Tibial nerve (tissue), 4 donors: ENCODE measurements at regions not wholly inside any gene's neighbourhood (a gene's known extent, or its start where the extent isn't known, plus 50 kb on each side); places are given as distances from the start of the nearest gene placed in this dataset.

Experiments
- DNase-seq, 2 donors: peaks; one replicate each; pipeline ENCODE4 v3.0.0-alpha.2; 2019; ENCODE audit warnings: low spot score in 2 of 2
- H3K27ac ChIP-seq, 4 donors: fragments of 200-600 bp; sonication (generic) in 3 of 4; one replicate each; pipeline ENCODE4 v1.5.1; 2017 to 2019; ENCODE audit warnings: mild to moderate bottlenecking in 1 of 4
- H3K27me3 ChIP-seq, 2 donors: fragments of 200-600 bp; sonication (generic) in 1 of 2; one replicate each; pipeline versions ENCODE4 v1.5.1 to v1.6.0; 2017 to 2019
- H3K36me3 ChIP-seq, 3 donors: fragments of 200-600 bp; sonication (generic); one replicate each; pipeline ENCODE4 v1.5.1; 2018 to 2019
- H3K4me1 ChIP-seq, 4 donors: fragments of 200-600 bp; sonication (generic) in 3 of 4; one replicate each; pipeline ENCODE4 v1.5.1; 2017 to 2019
- H3K4me3 ChIP-seq, 4 donors: fragments of 200-600 bp; sonication (generic) in 3 of 4; one replicate each; pipeline ENCODE4 v1.5.1; 2017 to 2019; ENCODE audit warnings: mild to moderate bottlenecking in 1 of 4, moderate library complexity in 1 of 4
- H3K9me3 ChIP-seq, 4 donors: fragments of 200-600 bp; sonication (generic) in 3 of 4; one replicate each; pipeline ENCODE4 v1.5.1; 2017 to 2019
- EP300 ChIP-seq, 2 donors: sonication (generic); formaldehyde crosslinking; IDR thresholded peaks; one replicate each; pipeline ENCODE4 v1.6.1; 2017; ENCODE audit warnings: antibody characterized with exemption in 2 of 2, mild to moderate bottlenecking in 1 of 2
- POLR2A ChIP-seq, 2 donors: fragments of 450-650 bp; IDR thresholded peaks; one replicate each; pipeline ENCODE4 v1.6.1; 2017; ENCODE audit warnings: antibody characterized with exemption in 2 of 2, mild to moderate bottlenecking in 2 of 2, moderate library complexity in 2 of 2
- WGBS, 2 donors: methylation state at CpG; one replicate each; pipeline ENCODE4 v1.1.5; 2018; 5-methylcytosine and 5-hydroxymethylcytosine counted together
- TF ChIP-seq, protein P1 (sequence below), 5 experiments: fragments of 200-600 bp in 3 of 5; fragments of 450-650 bp in 2 of 5; sonication (generic) in 3 of 5; IDR thresholded peaks; one replicate each; pipeline ENCODE4 v1.5.1; 2016 to 2019; ENCODE audit warnings: antibody characterized with exemption in 5 of 5, mild to moderate bottlenecking in 3 of 5, moderate library complexity in 2 of 5

DNA sequence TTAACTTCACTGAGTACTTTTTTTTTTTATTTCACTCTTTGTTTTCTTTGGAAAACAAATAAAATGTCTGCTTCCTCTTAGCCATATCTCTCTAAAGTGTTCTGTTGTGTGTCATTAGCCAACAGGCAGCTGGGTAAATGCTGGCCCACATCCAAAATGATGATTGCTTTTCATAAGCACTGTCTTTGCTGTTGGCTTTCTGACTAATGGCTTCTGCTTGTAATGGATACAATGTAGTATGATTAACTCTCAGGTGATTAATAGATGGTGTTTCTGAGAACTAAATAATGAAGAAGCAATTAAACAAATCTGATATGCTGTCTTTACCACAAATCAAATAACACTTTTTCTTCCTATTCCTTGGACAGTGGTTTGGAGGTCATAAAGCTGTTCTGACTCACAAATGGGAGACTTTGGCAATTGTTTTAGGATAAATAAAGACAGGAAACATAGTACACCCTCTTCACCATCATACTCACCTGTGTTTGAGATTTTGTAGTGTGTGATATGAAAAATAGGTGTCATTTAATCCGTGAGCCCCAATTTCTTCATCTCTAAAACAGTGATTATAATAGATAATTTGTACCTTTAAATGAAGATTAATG is 888.4 kb downstream of the TSN start:
- 85 to 87% methylated on average over 1 of the region's 1 CpG for whole genome bisulfite sequencing, 2 donors
- H3K9me3 ChIP-seq: no peaks in the 10 kb centered on the region
- no peak for TF ChIP-seq EP300 (IDR thresholded peaks at IDR 0.05)
- TF ChIP-seq, protein P1, sequence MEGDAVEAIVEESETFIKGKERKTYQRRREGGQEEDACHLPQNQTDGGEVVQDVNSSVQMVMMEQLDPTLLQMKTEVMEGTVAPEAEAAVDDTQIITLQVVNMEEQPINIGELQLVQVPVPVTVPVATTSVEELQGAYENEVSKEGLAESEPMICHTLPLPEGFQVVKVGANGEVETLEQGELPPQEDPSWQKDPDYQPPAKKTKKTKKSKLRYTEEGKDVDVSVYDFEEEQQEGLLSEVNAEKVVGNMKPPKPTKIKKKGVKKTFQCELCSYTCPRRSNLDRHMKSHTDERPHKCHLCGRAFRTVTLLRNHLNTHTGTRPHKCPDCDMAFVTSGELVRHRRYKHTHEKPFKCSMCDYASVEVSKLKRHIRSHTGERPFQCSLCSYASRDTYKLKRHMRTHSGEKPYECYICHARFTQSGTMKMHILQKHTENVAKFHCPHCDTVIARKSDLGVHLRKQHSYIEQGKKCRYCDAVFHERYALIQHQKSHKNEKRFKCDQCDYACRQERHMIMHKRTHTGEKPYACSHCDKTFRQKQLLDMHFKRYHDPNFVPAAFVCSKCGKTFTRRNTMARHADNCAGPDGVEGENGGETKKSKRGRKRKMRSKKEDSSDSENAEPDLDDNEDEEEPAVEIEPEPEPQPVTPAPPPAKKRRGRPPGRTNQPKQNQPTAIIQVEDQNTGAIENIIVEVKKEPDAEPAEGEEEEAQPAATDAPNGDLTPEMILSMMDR (IDR thresholded peaks at IDR 0.05): no peak
- TF ChIP-seq POLR2A (IDR thresholded peaks at IDR 0.05): no peak
- H3K36me3 ChIP-seq: no peaks in the 10 kb centered on the region
- peak overlapping the region in 1 of 4 donors; percentile 0 for H3K27ac ChIP-seq
- H3K27me3 ChIP-seq: no peaks in the 10 kb centered on the region
- no peak overlapping the region for H3K4me3 ChIP-seq
- no peaks in the 10 kb centered on the region for H3K4me1 ChIP-seq
- DNase-seq: no peak

DNA sequence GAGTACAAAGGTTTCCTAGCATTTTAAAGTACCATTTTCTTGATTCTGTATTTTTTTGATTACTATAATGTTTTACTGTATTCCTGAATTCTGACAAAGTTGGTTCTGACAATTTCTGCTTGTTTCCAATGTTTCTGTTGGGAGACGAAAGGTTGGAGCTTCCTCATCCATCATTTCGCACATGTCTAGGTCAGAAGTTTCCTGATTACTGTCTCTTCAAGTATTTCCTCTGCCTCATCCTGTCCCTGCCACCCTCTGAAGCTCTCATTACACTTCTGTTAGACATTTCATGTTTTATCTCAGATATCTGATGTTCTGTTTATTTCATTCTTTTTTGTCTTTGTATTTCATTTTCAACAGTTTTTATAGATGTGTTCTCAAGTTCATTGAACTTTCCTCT is 895.8 kb downstream of the TSN start:
- 82 to 89% methylated on average over 2 of the region's 2 CpGs for WGBS, 2 donors
- Histone ChIP-seq H3K27ac (no peak overlapping the region), H3K9me3 (no peaks in the 10 kb centered on the region), H3K4me1 (no peaks in the 10 kb centered on the region), H3K4me3 (no peak overlapping the region), H3K27me3 (no peaks in the 10 kb centered on the region), H3K36me3 (no peaks in the 10 kb centered on the region)
- no peak for DNase-seq
- TF ChIP-seq, protein P1 (IDR thresholded peaks at IDR 0.05): no peak
- no peak for TF ChIP-seq EP300 (IDR thresholded peaks at IDR 0.05)
- no peak for TF ChIP-seq POLR2A (IDR thresholded peaks at IDR 0.05)

DNA sequence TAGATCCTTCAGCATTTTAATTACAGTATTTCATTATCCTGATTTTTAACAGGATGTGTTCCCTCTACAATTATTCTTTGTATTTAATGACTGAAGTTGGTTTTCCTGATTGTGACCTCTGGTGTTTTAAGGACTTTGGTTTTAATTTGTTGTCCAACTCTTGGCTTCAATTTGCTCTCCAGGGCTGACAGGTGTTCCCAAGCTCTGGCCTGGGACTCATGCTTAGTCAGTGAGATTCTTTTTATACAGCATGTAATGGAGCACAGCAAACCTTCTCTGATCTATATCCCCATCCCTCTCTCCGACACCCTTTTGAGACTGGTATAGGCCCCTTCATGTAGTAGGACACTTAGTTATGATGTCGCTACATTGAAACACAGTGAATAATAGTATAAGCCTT is 896.3 kb downstream of the TSN start:
- TF ChIP-seq POLR2A (IDR thresholded peaks at IDR 0.05) (no peak), EP300 (IDR thresholded peaks at IDR 0.05) (no peak)
- H3K27me3 ChIP-seq: no peaks in the 10 kb centered on the region
- 99 to 100% methylated on average over 2 of the region's 2 CpGs for WGBS, 2 donors
- DNase-seq: no peak
- H3K4me3 ChIP-seq: no peak overlapping the region
- H3K36me3 ChIP-seq: no peaks in the 10 kb centered on the region
- no peaks in the 10 kb centered on the region for H3K4me1 ChIP-seq
- H3K27ac ChIP-seq: no peak overlapping the region
- H3K9me3 ChIP-seq: no peaks in the 10 kb centered on the region

DNA sequence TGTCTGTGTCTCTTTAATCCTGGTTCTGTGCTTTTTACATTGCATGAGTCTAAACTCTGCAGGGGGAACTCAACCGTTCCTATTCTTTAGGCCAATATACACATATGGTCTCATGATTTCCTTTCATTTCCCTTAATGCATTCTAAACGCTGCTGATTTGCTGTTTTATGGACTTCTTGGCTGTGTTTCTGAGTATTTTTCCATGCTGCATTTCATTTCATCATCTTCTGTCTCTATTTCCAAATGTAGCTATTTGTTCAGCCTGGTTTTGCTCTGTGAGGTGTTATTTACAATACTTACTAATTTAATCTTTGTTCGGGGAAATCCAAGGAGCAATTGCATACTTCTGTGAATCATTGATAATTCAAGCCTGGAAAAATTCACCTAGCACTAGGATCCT is 897.2 kb downstream of the TSN start:
- Histone ChIP-seq H3K36me3 (no peaks in the 10 kb centered on the region), H3K4me1 (no peaks in the 10 kb centered on the region), H3K9me3 (no peaks in the 10 kb centered on the region), H3K27ac (no peak overlapping the region), H3K27me3 (no peaks in the 10 kb centered on the region), H3K4me3 (no peak overlapping the region)
- WGBS, 2 donors: 49 to 54% methylated on average over 3 of the region's 3 CpGs
- no peak for DNase-seq
- TF ChIP-seq, protein P1 (IDR thresholded peaks at IDR 0.05): no peak
- TF ChIP-seq POLR2A (IDR thresholded peaks at IDR 0.05) (no peak), EP300 (IDR thresholded peaks at IDR 0.05) (no peak)

DNA sequence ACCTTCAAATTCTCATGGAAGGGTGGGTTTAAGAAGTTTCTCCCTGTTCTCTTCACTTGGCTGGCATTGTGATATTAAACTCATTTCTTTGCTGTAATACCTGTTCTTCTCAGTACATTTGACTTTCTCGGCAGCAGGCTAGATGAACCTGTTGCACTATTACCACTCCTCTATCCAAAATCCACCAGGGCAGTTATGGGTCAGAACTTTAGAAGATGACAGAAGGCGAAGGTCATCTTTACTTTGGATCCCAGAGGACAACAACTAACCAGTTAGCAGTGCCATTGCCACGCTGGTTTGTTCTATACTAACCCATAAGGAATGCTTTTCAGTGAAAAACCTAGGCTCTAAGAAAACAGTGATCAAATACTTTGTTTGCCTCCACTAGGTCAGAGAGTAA is 901.0 kb downstream of the TSN start:
- Histone ChIP-seq H3K9me3 (no peaks in the 10 kb centered on the region), H3K36me3 (no peaks in the 10 kb centered on the region), H3K27ac (no peak overlapping the region), H3K4me1 (peaks cover 0 to 12% (median 0%) of the 10 kb centered on the region in 4 donors), H3K27me3 (no peaks in the 10 kb centered on the region), H3K4me3 (no peak overlapping the region)
- TF ChIP-seq, protein P1 (IDR thresholded peaks at IDR 0.05): no peak
- TF ChIP-seq POLR2A (IDR thresholded peaks at IDR 0.05) (no peak), EP300 (IDR thresholded peaks at IDR 0.05) (no peak)
- no peak for DNase-seq
- WGBS, 2 donors: 91 to 97% methylated on average over 3 of the region's 3 CpGs
